ENCODE measurements at regions not wholly inside any gene's neighbourhood (a gene's known extent, or its start where the extent isn't known, plus 50 kb on each side); places are given as distances from the start of the nearest gene placed in this dataset.
A peak's percentile ranks its signal among the peaks of the same experiment; 100 is the strongest.

DNA sequence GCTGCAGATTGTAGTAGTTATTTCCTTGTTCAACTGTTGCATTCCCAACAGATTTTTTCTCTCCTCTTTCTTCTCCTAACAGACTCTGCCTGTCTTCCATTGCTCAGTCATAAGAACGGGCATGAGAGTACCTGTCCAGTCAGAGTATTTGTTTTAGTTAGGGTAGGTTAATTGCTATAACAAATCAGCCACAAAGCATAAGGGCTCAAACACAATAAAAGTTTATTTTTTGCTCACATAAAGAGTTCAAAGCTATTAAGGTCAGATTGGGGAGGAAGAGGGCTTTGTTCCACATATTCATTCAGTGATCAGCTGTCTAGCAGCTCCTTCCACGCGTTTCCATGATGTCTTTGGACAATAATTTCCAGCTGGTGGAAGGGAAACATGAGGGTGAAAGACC, 92.8 kb upstream of the PLXNC1 start:
- DNase-seq (ENCODE audit: low read depth), result no peak
- no peak overlapping the region for H3K4me3 ChIP-seq (ENCODE audit: low read depth, low read length)

DNA sequence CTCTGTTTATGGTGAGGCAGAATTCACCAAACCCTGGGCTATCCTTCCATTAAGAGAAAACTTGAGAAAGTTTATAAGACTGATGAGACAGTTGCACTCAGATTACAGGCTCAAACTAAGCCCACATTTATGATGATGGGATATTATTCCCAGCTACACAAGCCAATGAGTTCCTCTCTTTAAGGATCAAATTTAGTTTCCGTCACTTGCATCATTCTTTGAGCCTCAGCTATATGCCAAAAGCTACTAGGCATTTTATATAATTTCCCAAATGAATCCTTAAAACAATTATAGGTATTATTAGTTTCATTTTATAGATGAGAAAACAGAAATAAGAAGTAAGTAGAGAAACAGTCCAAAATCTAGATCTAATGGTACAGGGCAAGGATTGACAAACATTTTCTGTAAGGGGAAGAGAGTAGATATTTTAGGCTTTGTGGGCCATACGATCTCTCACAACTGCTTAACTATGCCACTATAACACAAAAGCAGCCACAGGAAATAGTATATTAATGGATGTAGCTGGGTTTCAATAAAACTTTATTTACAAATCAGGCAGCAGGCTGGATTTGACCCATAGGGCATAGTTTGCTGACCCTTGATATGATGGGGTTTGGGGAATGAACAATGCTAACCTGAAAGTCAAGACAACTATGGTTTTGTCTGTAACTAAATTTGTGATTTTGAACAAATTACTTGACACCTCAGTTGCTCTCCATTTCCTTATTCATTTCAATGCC, 91.8 kb upstream of the PLXNC1 start:
- no peak for DNase-seq (ENCODE audit: low read depth)
- no peak overlapping the region for H3K4me3 ChIP-seq (ENCODE audit: low read depth, low read length)

DNA sequence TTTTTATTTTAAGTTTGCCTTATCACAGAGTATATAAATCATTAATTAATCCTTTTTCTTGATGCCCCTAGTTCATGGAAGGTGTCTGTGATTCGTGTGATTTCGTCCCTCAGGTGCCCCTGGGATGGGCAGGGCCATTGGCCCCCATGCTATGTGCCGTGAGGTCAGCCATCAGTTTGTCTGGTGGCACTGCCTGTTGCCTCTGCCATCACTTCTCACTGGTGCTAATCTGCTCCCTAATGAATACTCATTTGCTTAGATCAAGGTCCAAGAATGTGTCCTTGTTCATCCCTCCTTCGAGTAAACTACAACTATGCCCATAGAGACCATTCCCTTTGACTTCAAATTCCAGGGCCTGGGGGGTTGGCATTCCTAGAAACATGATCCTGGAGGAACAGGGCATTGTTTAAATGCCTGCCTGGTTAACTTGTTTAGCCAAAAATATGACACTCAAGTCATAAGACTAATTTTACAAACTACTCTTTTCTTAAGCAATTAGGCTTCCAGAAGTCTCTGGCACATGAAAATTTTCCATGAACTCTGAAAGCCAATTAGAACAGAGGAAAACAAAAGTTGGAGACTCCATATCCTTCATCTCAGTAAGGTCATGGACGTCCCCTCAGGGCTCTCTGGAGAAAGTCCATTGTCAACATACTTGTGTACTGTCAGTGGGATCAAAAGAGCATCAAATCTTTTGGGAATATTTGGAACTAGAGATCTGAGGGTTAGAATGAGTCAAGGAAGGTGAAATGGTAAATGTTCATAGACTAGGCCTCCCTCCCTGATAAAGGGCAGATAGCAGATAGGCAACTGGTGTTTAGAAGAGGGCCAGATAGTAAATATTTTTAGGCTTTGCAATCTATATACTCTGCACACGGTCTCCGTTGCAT, 90.9 kb upstream of the PLXNC1 start:
- no peak overlapping the region for H3K4me3 ChIP-seq (ENCODE audit: low read depth, low read length)
- DNase-seq (ENCODE audit: low read depth), result no peak

DNA sequence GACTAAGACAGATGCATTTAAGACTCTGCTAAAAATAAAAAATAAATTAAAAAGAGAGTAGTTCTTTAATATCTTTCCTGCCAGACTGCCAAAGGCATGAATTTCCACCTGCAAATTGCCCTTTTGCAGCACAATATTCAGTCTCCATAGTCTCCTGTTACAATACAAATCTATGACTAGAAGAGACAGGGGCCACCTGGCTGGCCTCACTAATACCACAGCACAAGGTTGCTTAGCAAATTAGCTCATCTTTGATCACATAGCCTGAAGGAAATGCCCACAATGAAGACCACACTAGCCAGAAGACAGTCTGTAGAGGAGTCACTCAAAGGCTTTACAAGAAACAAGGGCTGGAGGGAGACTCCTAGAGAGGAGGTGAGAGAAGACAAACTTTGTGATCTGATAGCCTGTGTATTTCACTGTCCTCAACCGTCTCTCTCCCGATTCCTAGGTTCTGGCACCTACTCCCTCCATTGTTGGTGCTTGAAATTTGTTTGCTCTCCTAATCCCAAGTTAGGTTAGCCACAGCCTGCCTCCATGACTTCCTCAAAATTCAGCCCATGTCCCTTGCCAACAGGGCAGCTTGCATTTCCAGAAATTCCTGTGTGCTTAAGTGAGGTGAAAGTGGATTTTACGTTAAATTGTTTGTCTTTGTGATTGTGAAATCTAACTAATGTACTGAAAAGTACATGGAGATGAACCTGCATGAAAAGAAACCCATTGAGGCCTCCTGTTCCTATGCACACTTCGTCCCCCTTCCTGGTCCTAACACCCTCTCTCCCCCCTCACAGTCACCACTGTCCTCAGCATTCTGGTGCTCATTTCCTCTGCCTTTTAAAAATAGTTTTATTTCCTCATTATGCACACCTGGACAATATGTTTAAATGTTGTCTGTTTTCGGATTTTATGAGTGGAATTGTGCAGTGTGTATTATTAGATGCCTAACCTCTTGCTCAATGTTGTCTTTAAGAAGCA, 88.7 kb upstream of the PLXNC1 start:
- DNase-seq (ENCODE audit: low read depth), result no peak
- H3K4me3 ChIP-seq (ENCODE audit: low read depth, low read length), result no peak overlapping the region

DNA sequence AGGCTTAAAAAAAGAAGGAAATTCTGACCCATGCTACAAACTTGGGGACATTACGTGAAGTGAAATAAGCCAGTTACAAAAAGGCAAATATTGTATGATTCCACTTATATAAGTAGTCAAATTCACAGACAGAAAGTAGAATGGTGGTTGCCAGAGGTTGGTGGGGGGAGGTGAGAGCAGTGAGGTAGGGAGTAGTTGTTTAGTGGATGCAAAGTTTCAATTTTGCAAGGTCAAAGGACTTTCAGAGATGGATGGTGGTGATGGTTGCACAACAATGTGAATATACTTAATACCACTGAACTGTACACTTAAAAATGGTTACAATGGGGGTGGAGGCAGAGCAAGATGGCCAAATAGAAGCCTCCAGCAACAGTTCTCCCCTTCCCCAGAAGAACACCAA, 86.2 kb upstream of the PLXNC1 start:
- H3K4me3 ChIP-seq (ENCODE audit: low read depth, low read length), result no peak overlapping the region
- DNase-seq (ENCODE audit: low read depth), result no peak

DNA sequence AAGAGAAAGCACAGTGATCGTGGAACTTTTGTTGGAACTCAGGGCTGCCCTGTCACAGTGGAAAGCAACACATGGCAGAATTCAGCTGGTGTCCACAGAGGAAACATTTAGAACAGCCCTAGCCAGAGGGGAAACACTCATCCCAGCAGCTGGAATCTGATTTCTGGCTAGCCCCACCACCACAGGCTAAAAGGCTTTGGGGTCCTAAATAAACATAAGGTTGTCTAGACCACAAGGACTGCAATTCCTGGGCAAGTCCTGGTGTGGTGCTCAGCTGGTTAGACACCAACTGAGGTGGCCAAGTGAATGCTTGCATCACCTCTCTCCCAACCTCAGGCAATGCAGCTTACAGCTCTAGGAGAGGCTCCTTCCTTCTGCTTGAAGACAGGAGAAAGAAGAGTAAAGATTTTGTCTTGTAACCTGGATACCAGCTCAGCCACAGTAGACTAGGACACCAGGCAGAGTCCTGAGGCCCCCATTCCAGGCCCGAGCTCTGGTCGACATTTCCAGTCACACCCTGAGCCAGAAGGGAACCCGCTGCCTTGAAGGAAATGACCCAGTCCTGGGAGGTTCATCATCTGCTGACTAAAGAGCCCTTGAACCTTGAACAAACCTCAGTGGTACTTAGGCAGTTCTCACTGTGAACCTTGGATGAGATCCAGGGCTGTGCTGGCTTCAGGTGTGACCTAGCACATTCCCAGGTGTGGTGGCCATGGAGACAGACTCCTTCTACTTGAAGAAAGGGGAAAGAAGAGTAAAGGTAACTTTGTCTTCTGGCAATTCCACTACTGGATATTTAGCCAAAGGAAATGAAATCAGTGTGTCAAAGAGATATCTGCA, 85.4 kb upstream of the PLXNC1 start:
- DNase-seq (ENCODE audit: low read depth), result no peak
- H3K4me3 ChIP-seq (ENCODE audit: low read depth, low read length), result no peak overlapping the region

DNA sequence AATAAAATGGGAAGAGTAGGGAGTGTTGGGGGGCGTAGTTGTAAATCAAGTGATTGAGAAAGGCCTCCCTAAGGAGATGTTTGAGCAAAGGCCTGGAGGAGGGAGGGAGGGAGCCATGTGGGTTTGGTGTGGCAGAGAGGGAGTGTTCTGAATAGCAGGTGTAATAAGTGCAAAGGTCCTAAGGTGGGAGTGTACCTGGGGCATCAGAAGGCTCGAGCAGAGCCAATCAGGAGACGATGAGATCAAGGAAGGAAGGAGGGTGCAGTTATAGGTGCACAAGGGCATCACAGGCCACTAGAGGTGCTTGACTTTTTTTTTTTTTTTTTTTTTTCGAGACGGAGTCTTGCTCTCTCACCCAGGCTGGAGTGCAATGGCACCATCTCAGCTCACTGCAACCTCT, 77.9 kb upstream of the PLXNC1 start:
- DNase-seq (ENCODE audit: low read depth), result no peak
- H3K4me3 ChIP-seq (ENCODE audit: low read depth, low read length), result no peak overlapping the region

DNA sequence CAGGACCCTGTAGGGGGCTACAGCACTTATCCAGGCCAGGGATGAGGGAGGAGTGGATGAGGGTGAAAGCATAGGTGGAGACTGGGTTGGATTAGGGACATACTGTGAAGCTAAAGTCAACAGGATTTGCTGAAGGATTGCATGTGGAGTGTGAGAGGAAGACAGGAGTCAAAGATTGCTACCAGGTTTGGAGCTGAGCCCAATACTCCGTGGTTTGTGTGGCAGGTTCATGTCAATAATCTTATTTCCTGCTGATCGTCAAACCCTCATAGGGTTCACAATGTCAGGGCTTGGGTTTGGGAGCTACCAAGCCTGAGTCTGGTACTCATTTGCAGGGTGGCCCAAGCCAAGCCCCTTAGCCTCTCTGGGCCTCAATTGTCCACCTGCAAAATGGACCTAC, 77.1 kb upstream of the PLXNC1 start:
- H3K4me3 ChIP-seq (ENCODE audit: low read depth, low read length), result no peak overlapping the region
- DNase-seq (ENCODE audit: low read depth), result no peak

DNA sequence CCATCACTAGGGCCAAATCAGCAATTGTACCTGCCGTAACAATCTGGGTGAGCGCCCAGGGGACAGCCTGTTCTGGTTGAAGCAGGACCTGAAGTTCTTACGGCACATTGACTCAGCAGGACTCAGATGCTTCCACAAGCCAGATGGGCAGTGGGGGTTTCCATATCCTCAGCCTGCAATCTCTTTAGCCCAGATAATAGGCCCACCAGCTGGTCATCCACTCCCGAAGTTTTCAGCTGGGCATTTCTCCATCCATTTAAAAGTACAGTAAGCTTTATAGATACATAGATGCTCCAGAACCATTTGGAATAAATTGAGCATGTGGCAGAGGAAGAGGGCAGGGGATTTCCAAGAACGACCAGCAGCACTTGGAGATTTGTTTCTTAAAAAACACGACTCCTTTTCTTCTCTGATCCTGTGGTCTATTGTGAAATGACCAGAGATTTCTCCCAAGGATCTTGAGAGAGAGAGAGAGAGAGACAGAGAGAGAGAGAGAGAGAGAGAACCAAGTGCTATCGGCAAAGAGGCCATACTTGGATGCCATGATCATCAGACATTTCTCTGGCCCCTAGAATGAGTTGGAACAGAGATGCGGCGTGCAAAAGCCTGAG, 74.8 kb upstream of the PLXNC1 start:
- H3K4me3 ChIP-seq (ENCODE audit: low read depth, low read length), result no peak overlapping the region
- DNase-seq (ENCODE audit: low read depth), result no peak

DNA sequence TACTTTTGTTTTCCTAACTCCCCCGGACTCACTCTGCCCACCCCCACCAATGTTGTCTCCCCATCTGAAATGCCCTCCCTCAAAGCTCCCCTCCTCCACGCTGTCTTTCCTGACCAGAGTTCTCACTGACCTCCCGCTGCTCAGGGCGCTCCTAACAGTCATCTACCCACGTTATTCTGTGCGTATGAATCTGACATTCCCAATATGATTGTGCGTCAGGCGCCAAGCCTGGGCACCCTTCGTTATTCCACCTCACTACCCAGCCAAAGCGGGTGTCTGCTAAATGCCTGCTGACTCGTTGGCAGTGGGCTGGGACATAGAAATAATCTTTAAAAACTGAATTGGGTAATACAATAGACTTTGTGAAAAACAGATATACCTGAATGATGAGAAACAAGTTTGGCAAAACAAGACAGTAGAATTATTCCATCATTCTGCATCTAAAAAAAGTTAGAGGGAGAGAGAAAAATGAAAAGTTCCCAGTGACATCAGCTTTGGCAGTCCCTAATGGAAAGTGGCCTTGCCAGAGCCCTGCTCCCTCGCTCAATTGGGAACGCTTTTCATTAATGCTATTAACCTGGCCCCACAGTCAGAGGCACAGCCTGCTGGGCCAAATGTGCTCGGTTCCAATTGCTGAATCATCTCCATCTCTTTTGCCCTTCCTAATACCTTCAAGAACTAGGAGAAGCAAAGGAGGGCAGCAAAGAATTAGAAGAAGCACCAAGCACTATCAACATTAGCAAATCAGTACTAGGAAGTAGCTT, 74.0 kb upstream of the PLXNC1 start:
- DNase-seq (ENCODE audit: low read depth), result no peak
- H3K4me3 ChIP-seq (ENCODE audit: low read depth, low read length), result no peak overlapping the region

DNA sequence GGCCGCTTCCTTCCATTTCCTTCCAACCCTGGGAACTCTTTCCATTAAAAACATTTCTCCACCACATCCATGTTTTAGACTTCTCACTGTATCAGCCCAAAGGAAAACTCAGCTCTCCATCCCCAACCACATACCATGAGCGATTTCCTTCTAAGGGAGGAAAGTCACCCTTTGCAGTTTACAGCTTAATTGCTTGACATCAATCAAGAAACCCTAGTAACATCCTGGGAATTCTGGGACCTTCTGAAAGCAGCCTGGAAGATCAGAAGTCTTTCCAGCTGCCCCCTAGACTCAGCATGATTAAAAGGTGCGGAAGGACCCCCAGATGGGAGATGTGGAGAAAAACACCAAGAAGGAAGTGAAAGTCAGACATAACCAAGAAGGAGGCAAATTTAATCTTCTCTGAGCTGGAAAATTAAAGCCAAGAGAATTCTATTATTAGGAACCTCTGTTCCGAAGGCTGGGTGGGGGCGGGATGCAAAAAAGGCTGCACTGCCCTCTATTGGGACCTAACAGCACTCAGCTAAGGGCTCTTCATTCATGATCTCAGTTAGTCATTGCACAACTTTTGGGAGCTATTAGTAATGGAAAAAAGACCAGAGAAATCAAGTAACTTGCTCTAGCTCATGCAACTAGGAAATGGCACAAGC, 73.3 kb upstream of the PLXNC1 start:
- DNase-seq (ENCODE audit: low read depth), result peak; percentile 80
- H3K4me3 ChIP-seq (ENCODE audit: low read depth, low read length), result no peak overlapping the region

DNA sequence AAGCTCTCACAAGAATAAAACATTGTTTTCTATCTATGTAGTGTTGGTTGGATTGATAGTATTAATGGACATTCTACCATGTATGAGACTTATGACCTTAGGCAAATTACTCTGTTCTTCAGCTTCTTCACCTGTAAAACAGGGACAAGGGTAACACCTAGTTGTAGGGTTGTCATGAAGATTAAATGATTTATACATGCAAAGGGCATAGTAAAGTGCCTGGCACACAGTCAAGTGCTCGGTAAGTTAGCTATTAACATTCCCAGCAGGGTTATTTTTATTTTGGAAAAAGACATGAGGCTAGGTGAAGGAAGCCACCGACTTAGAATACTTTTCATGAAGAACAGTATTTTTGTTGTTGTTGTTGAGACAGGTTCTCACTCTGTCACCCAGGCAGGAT, 71.2 kb upstream of the PLXNC1 start:
- DNase-seq (ENCODE audit: low read depth), result no peak

DNA sequence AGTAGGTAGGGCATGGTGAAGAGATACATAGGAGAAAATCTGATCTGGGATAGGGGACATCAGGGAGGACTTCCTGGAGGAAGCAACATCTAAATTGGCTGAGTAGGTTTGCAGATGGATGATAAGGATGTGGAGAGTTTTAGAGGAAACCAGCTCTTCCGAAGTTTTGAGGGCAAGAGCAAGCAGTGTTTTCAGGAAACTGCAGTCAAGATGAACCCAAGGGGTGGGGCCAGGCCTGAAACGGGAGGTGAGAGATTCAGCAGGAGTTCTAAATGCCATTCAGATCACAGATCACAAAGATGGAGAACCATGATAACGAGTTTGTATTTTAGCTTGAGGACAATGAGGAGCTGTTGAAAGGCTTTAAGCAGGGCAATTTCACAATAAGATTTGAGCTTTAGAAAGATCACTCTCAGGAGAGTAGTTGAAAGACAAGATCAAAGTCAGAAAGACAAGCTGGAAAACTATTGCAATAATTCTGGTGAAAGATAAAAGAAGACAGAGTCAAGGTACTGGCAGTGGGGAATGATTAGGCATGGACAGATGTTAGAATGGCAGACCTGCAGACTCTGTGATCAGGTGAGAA, 70.1 kb upstream of the PLXNC1 start:
- no peak overlapping the region for H3K4me3 ChIP-seq (ENCODE audit: low read depth, low read length)
- DNase-seq (ENCODE audit: low read depth), result no peak

More for the DNA sequence above, 71.2 kb upstream of the PLXNC1 start:
- no peak overlapping the region for H3K4me3 ChIP-seq (ENCODE audit: low read depth, low read length)

DNA sequence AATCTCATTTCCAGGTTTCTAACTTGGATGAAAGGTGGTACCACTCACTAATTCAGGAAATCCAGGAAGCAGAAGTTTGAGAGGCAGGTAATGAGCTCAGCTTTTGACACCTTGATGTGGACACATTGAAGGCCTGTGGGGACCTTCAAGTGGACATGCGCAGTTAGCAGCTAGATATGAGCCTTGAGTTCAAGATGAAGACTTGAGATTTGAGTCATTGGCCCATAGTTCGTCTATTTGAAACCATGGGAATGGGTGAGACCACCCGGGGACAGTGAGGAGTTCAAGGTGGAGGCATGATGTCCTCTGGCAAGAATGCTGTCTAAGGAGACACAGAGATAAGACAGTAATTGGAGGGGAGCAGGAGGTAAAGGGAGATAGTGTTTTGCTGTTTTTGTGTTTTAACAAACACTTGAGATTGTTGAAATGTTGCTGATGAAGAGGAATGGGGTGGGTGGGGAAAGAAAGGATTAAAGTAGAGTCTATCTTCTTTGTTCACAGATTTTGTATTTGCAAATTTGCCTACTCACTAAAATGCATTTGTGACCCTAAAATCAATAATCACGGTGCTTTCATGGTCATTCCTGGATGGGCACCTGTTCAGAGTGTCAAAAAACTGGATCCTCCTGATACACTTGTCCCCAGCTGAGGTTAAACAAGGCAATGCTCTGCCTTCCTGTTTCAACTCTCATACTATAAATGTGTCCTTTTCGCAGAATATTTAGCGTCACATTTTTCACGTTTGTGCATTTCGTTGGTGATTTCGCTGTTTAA, 69.5 kb upstream of the PLXNC1 start:
- H3K4me3 ChIP-seq (ENCODE audit: low read depth, low read length), result no peak overlapping the region
- DNase-seq (ENCODE audit: low read depth), result no peak

DNA sequence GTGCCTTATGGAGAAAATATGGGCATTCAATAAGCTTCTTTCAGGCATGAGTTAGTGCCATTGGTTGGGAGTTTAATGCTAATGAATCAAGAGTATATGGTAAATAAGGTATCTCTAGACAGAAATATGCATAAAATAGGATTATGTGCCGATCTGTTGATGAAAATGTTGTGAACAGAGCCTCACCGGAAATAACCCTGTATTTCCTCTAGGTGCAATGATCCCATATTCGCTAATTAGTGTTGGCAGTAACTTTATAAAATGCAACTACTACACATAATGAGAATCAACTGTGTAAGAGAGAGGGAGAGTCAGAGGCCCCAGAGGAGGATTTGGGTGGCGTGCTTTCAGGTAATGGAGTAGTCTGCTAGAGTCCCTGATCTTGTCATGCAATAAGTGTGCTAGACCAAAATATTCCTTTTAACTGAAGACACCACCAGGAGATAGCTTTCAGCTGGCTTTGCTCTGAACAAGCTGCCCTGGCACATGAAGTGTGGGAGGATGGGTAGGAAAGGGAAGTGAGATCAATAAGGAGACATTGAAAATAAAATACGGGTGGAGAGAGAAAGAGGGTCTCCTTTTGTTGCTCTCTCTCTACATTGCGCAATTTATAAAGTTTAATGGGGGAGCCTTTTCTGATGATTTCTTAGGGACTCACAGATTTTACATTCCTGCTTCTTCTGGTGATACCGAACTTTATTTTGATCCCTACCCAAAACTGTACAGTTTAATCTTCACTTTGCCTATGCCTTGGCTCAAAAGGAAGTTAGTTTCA, 68.6 kb upstream of the PLXNC1 start:
- no peak for DNase-seq (ENCODE audit: low read depth)
- no peak overlapping the region for H3K4me3 ChIP-seq (ENCODE audit: low read depth, low read length)
